AG09319 (cell line): ENCODE measurements at regions not wholly inside any gene's neighbourhood (a gene's known extent, or its start where the extent isn't known, plus 50 kb on each side); places are given as distances from the start of the nearest gene placed in this dataset.

ENCODE experiments used
- DNase-seq: peaks from one replicate; pipeline ENCODE4 v3.0.0-alpha.2; 2010; ENCODE audit warnings: low read depth; ENCODE audit errors: extremely low read depth
- CTCF ChIP-seq: IDR thresholded peaks from 2 replicates; pipeline ENCODE4 v1.5.1; 2011; ENCODE audit warnings: low read depth, mild to moderate bottlenecking, inconsistent platforms, low read length, moderate library complexity

- no peak for TF ChIP-seq CTCF
- no peak for DNase-seq
These were observed 375.4 kb upstream of the ZNF507 start for GRCh38 chr19:31970027-31970461.

GRCh38 chr19:31974290-31974689 lies 371.1 kb upstream of the ZNF507 start:
- no peak for DNase-seq
- no peak for TF ChIP-seq CTCF

- DNase-seq = no peak
- no peak for TF ChIP-seq CTCF
These were observed 370.5 kb upstream of the ZNF507 start for GRCh38 chr19:31974941-31975340.

GRCh38 chr19:31975461-31975860 lies 369.9 kb upstream of the ZNF507 start:
- TF ChIP-seq CTCF = no peak
- DNase-seq = no peak

- TF ChIP-seq CTCF = no peak
- no peak for DNase-seq
These were observed 368.5 kb upstream of the ZNF507 start for GRCh38 chr19:31976775-31977536.

- no peak for TF ChIP-seq CTCF
- DNase-seq = no peak
These were observed 366.0 kb upstream of the ZNF507 start for GRCh38 chr19:31979362-31979761.

- no peak for DNase-seq
- TF ChIP-seq CTCF = no peak
These were observed 365.3 kb upstream of the ZNF507 start for GRCh38 chr19:31979949-31980670.
